H1 (cell line): ENCODE measurements at regions not wholly inside any gene's neighbourhood (a gene's known extent, or its start where the extent isn't known, plus 50 kb on each side); places are given as distances from the start of the nearest gene placed in this dataset.

Source experiments
- CTCF ChIA-PET: fragments of 300-600 bp; sonication (Branson Sonifier 250); formaldehyde crosslinking; loops from one replicate; lab custom pipeline; 2021; ENCODE audit not compliant: partially characterized antibody; lab: Charles Lee
- POLR2A ChIA-PET: fragments of 300-600 bp; sonication (Branson Sonifier 250); formaldehyde crosslinking; loops from one replicate; lab custom pipeline; 2021; ENCODE audit warnings: inconsistent platforms; ENCODE audit not compliant: partially characterized antibody; lab: Charles Lee
- DNase-seq, 2 experiments: peaks; one replicate each; pipeline versions ENCODE4 v3.0.0 to v3.0.0-alpha.2; 2010 to 2022; ENCODE audit warnings: low spot score in 2 of 2, low read depth in 1 of 2, mixed read lengths in 1 of 2
- FAIRE-seq: peaks from 2 replicates; lab custom pipeline; 2011; peaks lifted over from hg19 to GRCh38; lab: Jason Lieb, UNC
- H2AFZ ChIP-seq: 2 replicates; pipeline ENCODE4 v1.8.1; 2012; ENCODE audit warnings: low read length, inconsistent platforms
- H2AK5ac ChIP-seq: 2 replicates; pipeline ENCODE4 v1.6.1; 2013; ENCODE audit warnings: low read depth, low read length
- H2BK120ac ChIP-seq: replicated peaks from 2 replicates; pipeline ENCODE3; 2013; ENCODE audit warnings: low read depth, low read length, inconsistent platforms
- H2BK12ac ChIP-seq: 2 replicates; pipeline ENCODE4 v1.6.1; 2013; ENCODE audit warnings: low read depth, low read length
- H2BK15ac ChIP-seq: 2 replicates; pipeline ENCODE4 v1.6.1; 2013; ENCODE audit warnings: low read length
- H2BK20ac ChIP-seq: 2 replicates; pipeline ENCODE4 v1.6.1; 2013; ENCODE audit warnings: low read length
- H2BK5ac ChIP-seq: 2 replicates; pipeline ENCODE4 v1.6.1; 2013; ENCODE audit warnings: low read depth, low read length
- H3K14ac ChIP-seq: 2 replicates; pipeline ENCODE4 v1.6.1; 2013; ENCODE audit warnings: inconsistent platforms; ENCODE audit not compliant: insufficient read length
- H3K18ac ChIP-seq: 2 replicates; pipeline ENCODE4 v1.6.1; 2013; ENCODE audit warnings: low read length; ENCODE audit errors: extremely low read depth
- H3K23ac ChIP-seq: 2 replicates; pipeline ENCODE4 v1.6.1; 2013; ENCODE audit warnings: inconsistent platforms; ENCODE audit not compliant: insufficient read length
- H3K23me2 ChIP-seq: 2 replicates; pipeline ENCODE4 v1.6.1; 2013; ENCODE audit warnings: low read depth, low read length
- H3K27ac ChIP-seq: 2 replicates; pipeline ENCODE4 v1.6.1; 2011; ENCODE audit warnings: low read depth, low read length, inconsistent platforms
- H3K27me3 ChIP-seq, 4 experiments: replicated peaks in 1 of 4; 1 replicate in 1 of 4; 2 replicates in 3 of 4; pipeline versions ENCODE4 v1.6.1 to v1.8.1; 2011 to 2013; ENCODE audit warnings: low read length in 3 of 4, mild to moderate bottlenecking in 3 of 4, inconsistent platforms in 2 of 4, mixed read lengths in 2 of 4, moderate library complexity in 1 of 4; ENCODE audit not compliant: control insufficient read depth in 3 of 4, insufficient read depth in 3 of 4; ENCODE audit errors: extremely low read depth in 1 of 4
- H3K36me3 ChIP-seq, 4 experiments: 2 replicates each; pipeline versions ENCODE4 v1.6.1 to v1.8.1; 2011 to 2013; ENCODE audit warnings: mild to moderate bottlenecking in 4 of 4, low read length in 3 of 4, moderate library complexity in 2 of 4, control low read depth in 1 of 4, inconsistent platforms in 1 of 4; ENCODE audit not compliant: insufficient read depth in 4 of 4, control insufficient read depth in 2 of 4
- H3K4ac ChIP-seq: replicated peaks from 2 replicates; pipeline ENCODE3; 2013; ENCODE audit warnings: low read length, low read depth, mixed read lengths, inconsistent platforms; ENCODE audit not compliant: insufficient read length
- H3K4me1 ChIP-seq, 4 experiments: replicated peaks in 1 of 4; 1 replicate in 1 of 4; 2 replicates in 3 of 4; pipeline versions ENCODE4 v1.6.1 to v1.8.1; 2011 to 2013; ENCODE audit warnings: low read length in 3 of 4, inconsistent platforms in 2 of 4, mixed read lengths in 1 of 4; ENCODE audit not compliant: insufficient read depth in 4 of 4, control insufficient read depth in 3 of 4
- H3K4me2 ChIP-seq, 2 experiments: 2 replicates each; pipeline versions ENCODE4 v1.6.1 to v1.8.1; 2011 to 2013; ENCODE audit warnings: low read depth in 2 of 2, low read length in 2 of 2, control low read depth in 1 of 2, inconsistent platforms in 1 of 2, mild to moderate bottlenecking in 1 of 2; ENCODE audit not compliant: insufficient read depth in 1 of 2
- H3K4me3 ChIP-seq, 4 experiments: fragments of 200-600, 300-600 bp in 1 of 4; sonication (generic), shearing (Covaris generic), sonication (Bioruptor Twin) in 1 of 4; 2 replicates each; pipeline versions ENCODE4 v1.5.1 to v1.8.1; 2011 to 2016; ENCODE audit warnings: low read length in 4 of 4, low read depth in 3 of 4, control low read depth in 2 of 4, inconsistent platforms in 2 of 4, mild to moderate bottlenecking in 2 of 4, mixed read lengths in 1 of 4, moderate library complexity in 1 of 4; ENCODE audit not compliant: insufficient read depth in 2 of 4; ENCODE audit errors: extremely low read depth in 1 of 4
- H3K56ac ChIP-seq: replicated peaks from 2 replicates; pipeline ENCODE3; 2013; ENCODE audit warnings: low read depth, mild to moderate bottlenecking, mixed read lengths, low read length, inconsistent platforms; ENCODE audit not compliant: insufficient read length
- H3K79me1 ChIP-seq: 2 replicates; pipeline ENCODE4 v1.6.1; 2013; ENCODE audit warnings: low read depth, low read length, control low read depth
- H3K79me2 ChIP-seq, 2 experiments: 2 replicates each; pipeline versions ENCODE4 v1.6.1 to v1.8.1; 2012 to 2013; ENCODE audit warnings: low read length in 2 of 2, mild to moderate bottlenecking in 2 of 2, inconsistent platforms in 1 of 2; ENCODE audit not compliant: insufficient read depth in 2 of 2, control insufficient read depth in 1 of 2
- H3K9ac ChIP-seq, 4 experiments: replicated peaks in 1 of 4; 1 replicate in 1 of 4; 2 replicates in 3 of 4; pipeline versions ENCODE4 v1.6.1 to v1.8.1; 2011 to 2013; ENCODE audit warnings: low read depth in 3 of 4, low read length in 3 of 4, control low read depth in 2 of 4, mild to moderate bottlenecking in 2 of 4, moderate library complexity in 2 of 4, inconsistent platforms in 1 of 4; ENCODE audit errors: extremely low read depth in 1 of 4
- H3K9me3 ChIP-seq, 2 experiments: 2 replicates each; pipeline versions ENCODE4 v1.6.1 to v1.8.1; 2012 to 2013; ENCODE audit warnings: mild to moderate bottlenecking in 2 of 2, moderate library complexity in 2 of 2, control low read depth in 1 of 2, inconsistent platforms in 1 of 2, low read depth in 1 of 2, low read length in 1 of 2, mixed read lengths in 1 of 2; ENCODE audit not compliant: insufficient read depth in 2 of 2
- H4K20me1 ChIP-seq, 2 experiments: replicated peaks in 1 of 2; 2 replicates each; pipeline versions ENCODE3 to v1.8.1; 2011 to 2013; ENCODE audit warnings: inconsistent platforms in 2 of 2, low read length in 2 of 2, mild to moderate bottlenecking in 1 of 2; ENCODE audit not compliant: insufficient read depth in 2 of 2, control insufficient read depth in 1 of 2
- H4K5ac ChIP-seq: 2 replicates; pipeline ENCODE4 v1.6.1; 2013; ENCODE audit warnings: low read length, low read depth, mixed read lengths, inconsistent platforms; ENCODE audit not compliant: insufficient read length
- H4K8ac ChIP-seq: 2 replicates; pipeline ENCODE4 v1.8.0; 2013; ENCODE audit warnings: mild to moderate bottlenecking, moderate library complexity, low read length, inconsistent platforms; ENCODE audit not compliant: insufficient read depth; ENCODE audit errors: extremely low read depth
- H4K91ac ChIP-seq: replicated peaks from 2 replicates; pipeline ENCODE3; 2013; ENCODE audit warnings: low read length, mixed read lengths, inconsistent platforms; ENCODE audit not compliant: insufficient read length
- BRCA1 ChIP-seq: IDR thresholded peaks from 2 replicates; pipeline ENCODE4 v1.6.1; 2012; ENCODE audit warnings: low read depth, low read length, improper control_type of control experiment
- CBX5 ChIP-seq: fragments of 300-800, 300-1000 bp; sonication (generic); IDR thresholded peaks from 2 replicates; pipeline ENCODE4 v1.7.1; 2016; ENCODE audit warnings: antibody characterized with exemption, low read length, low read depth
- GABPA ChIP-seq: IDR thresholded peaks from 2 replicates; pipeline ENCODE4 v1.6.1; 2011; ENCODE audit warnings: mild to moderate bottlenecking, low read length, moderate library complexity, borderline replicate concordance; ENCODE audit not compliant: insufficient read depth
- GTF2F1 ChIP-seq: IDR thresholded peaks from 2 replicates; pipeline ENCODE4 v1.6.1; 2012; ENCODE audit warnings: low read depth, low read length, improper control_type of control experiment, borderline replicate concordance
- MAFK ChIP-seq: IDR thresholded peaks from 2 replicates; pipeline ENCODE4 v1.6.1; 2012; ENCODE audit warnings: low read depth, mild to moderate bottlenecking, improper control_type of control experiment, low read length
- NANOG ChIP-seq: IDR thresholded peaks from 2 replicates; pipeline ENCODE4 v1.6.1; 2011; ENCODE audit warnings: low read length, low read depth, mild to moderate bottlenecking, inconsistent platforms; ENCODE audit not compliant: insufficient read depth, poor library complexity, severe bottlenecking
- TAF7 ChIP-seq: optimal IDR thresholded peaks from 2 replicates; pipeline ENCODE3; 2011; ENCODE audit warnings: low read depth, mild to moderate bottlenecking, inconsistent platforms, low read length, moderate library complexity, borderline replicate concordance
- USF2 ChIP-seq: IDR thresholded peaks from 2 replicates; pipeline ENCODE4 v1.6.1; 2011; ENCODE audit warnings: low read length, improper control_type of control experiment
- WGBS, 2 experiments: shearing (Covaris generic) in 1 of 2; methylation state at CpG; one replicate each; pipeline versions ENCODE4 v1.1.6 to v1.1.7; 2013 to 2015; ENCODE audit warnings: low lambda C conversion rate in 2 of 2, mixed read lengths in 2 of 2, inconsistent platforms in 1 of 2, low coverage in 1 of 2, missing lambda C conversion rate in 1 of 2; ENCODE audit not compliant: insufficient replicate concordance in 2 of 2, insufficient coverage in 1 of 2, insufficient read length in 1 of 2; ENCODE audit errors: extremely low coverage in 1 of 2, missing lambda C conversion rate in 1 of 2; 5-methylcytosine and 5-hydroxymethylcytosine counted together

- Histone ChIP-seq H4K5ac (no peak overlapping the region), H3K79me1 (no peaks in the 10 kb centered on the region), H3K4me1 (no peaks in the 10 kb centered on the region), H3K23me2 (no peaks in the 10 kb centered on the region), H2BK15ac (no peak overlapping the region), H2BK5ac (no peak overlapping the region), H2AFZ (no peak overlapping the region), H2BK12ac (no peak overlapping the region), H3K27me3 (no peaks in the 10 kb centered on the region), H2BK120ac (no peak overlapping the region), H3K9me3 (no peaks in the 10 kb centered on the region), H3K4me2 (no peak overlapping the region), H4K91ac (no peak overlapping the region), H3K4me3 (no peak overlapping the region), H3K9ac (no peak overlapping the region), H3K23ac (no peak overlapping the region), H4K8ac (no peak overlapping the region), H2BK20ac (no peak overlapping the region), H3K27ac (no peak overlapping the region), H3K14ac (no peak overlapping the region), H3K36me3 (no peaks in the 10 kb centered on the region), H2AK5ac (no peak overlapping the region), H3K79me2 (no peaks in the 10 kb centered on the region), H4K20me1 (no peaks in the 10 kb centered on the region), H3K18ac (no peak overlapping the region), H3K56ac (no peak overlapping the region), H3K4ac (no peak overlapping the region)
- DNase-seq (no peak), FAIRE-seq (no peak)
- WGBS, 2 experiments: 89% methylated on average over 1 of the region's 1 CpG; no CpG with 5 or more reads in 1 of the 2 experiments
- ChIA-PET POLR2A (no interaction called here), CTCF (no interaction called here)
- TF ChIP-seq BRCA1: no peak
- no peak for TF ChIP-seq NANOG
- no peak for TF ChIP-seq CBX5
- TF ChIP-seq GABPA: no peak
- TF ChIP-seq GTF2F1: no peak
- TF ChIP-seq MAFK: no peak
- no peak for TF ChIP-seq USF2
- TF ChIP-seq TAF7: no peak
These were observed 67.6 kb downstream of the PYDC2 start for GRCh38 chr3:191528589-191528988.
